ENCODE measurements at regions not wholly inside any gene's neighbourhood (a gene's known extent, or its start where the extent isn't known, plus 50 kb on each side); places are given as distances from the start of the nearest gene placed in this dataset.

DNA sequence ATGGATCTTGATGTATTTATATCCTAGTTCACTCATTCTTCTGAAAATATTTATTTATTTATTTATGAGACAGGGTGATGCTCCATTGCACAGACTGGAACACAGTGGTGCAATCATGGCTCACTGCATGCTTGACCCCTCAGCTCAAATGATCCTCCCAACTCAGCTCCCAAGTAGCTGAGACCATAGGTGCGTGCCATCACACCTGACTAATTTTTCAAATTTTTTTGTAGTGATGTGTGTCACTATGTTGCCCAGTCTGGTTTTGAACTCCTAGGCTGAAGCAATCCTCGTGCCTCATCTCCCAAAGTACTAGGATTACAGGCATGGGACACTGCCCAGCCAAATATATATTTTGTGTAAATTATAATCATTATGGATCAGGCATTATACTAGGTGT lies 595.6 kb upstream of the ATP2B1 start:
- H3K9me3 ChIP-seq: no peaks in the 10 kb centered on the region
- 72 to 88% (median 81%) methylated on average over 2 of the region's 2 CpGs for WGBS, 5 donors
- TF ChIP-seq CTCF (IDR thresholded peaks at IDR 0.05) (no peak), POLR2AphosphoS5 (IDR thresholded peaks at IDR 0.05) (no peak)
- H3K4me1 ChIP-seq: no peaks in the 10 kb centered on the region
- intact Hi-C loops (cut with DNase I; ENCODE audit: low total_unique reads): no loop called here
- no peaks in the 10 kb centered on the region for H3K36me3 ChIP-seq
- H3K4me3 ChIP-seq: no peak overlapping the region
- no peak overlapping the region for H3K27ac ChIP-seq
- no peaks in the 10 kb centered on the region for H3K27me3 ChIP-seq
- DNase-seq: no peak

DNA sequence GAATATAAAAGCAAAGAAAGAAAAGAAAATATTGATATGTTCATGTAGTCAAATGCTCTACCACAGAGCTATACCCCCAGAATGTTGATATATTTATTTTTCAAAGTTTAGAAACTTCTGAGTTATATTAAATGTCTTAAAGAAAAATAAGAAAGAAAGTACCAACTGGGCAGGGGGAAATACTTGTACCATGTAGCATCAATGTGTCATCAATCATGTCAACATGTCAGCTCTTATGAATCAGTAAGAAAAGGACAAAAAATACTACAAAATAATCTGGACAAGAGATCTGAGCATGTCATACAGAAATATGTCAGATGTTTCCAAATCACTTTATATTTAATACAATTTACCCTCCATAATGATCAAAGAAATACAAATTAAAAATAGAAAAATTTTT lies 595.1 kb upstream of the ATP2B1 start:
- H3K4me3 ChIP-seq: no peak overlapping the region
- H3K27me3 ChIP-seq: no peaks in the 10 kb centered on the region
- no peaks in the 10 kb centered on the region for H3K36me3 ChIP-seq
- H3K9me3 ChIP-seq: no peaks in the 10 kb centered on the region
- no peak for TF ChIP-seq EP300 (IDR thresholded peaks at IDR 0.05)
- TF ChIP-seq POLR2A (IDR thresholded peaks at IDR 0.05): no peak
- TF ChIP-seq POLR2AphosphoS5 (IDR thresholded peaks at IDR 0.05): no peak
- TF ChIP-seq CTCF (IDR thresholded peaks at IDR 0.05): no peak
- H3K27ac ChIP-seq: no peak overlapping the region
- no peak for DNase-seq
- no peaks in the 10 kb centered on the region for H3K4me1 ChIP-seq
- intact Hi-C loops (cut with DNase I; ENCODE audit: low total_unique reads): no loop called here

- TF ChIP-seq CTCF (IDR thresholded peaks at IDR 0.05) (no peak), POLR2A (IDR thresholded peaks at IDR 0.05) (no peak), EP300 (IDR thresholded peaks at IDR 0.05) (no peak), POLR2AphosphoS5 (IDR thresholded peaks at IDR 0.05) (no peak)
- intact Hi-C loops (cut with DNase I; ENCODE audit: low total_unique reads): no loop called here
- DNase-seq: no peak
- Histone ChIP-seq H3K4me3 (no peak overlapping the region), H3K4me1 (no peaks in the 10 kb centered on the region), H3K27me3 (no peaks in the 10 kb centered on the region), H3K27ac (no peak overlapping the region), H3K9me3 (no peaks in the 10 kb centered on the region), H3K36me3 (no peaks in the 10 kb centered on the region)
- WGBS, 5 donors: 57 to 73% (median 63%) methylated on average over 1 of the region's 1 CpG
These were observed 593.0 kb upstream of the ATP2B1 start for GRCh38 chr12:90301561-90302133.

- no peak overlapping the region for H3K27ac ChIP-seq
- no peaks in the 10 kb centered on the region for H3K4me1 ChIP-seq
- TF ChIP-seq CTCF (IDR thresholded peaks at IDR 0.05) (no peak), EP300 (IDR thresholded peaks at IDR 0.05) (no peak), POLR2A (IDR thresholded peaks at IDR 0.05) (no peak), POLR2AphosphoS5 (IDR thresholded peaks at IDR 0.05) (no peak)
- no peaks in the 10 kb centered on the region for H3K9me3 ChIP-seq
- 75 to 91% (median 81%) methylated on average over 4 of the region's 4 CpGs for WGBS, 5 donors
- H3K36me3 ChIP-seq: no peaks in the 10 kb centered on the region
- no peaks in the 10 kb centered on the region for H3K27me3 ChIP-seq
- no peak overlapping the region for H3K4me3 ChIP-seq
- intact Hi-C loops (cut with DNase I; ENCODE audit: low total_unique reads): no loop called here
- no peak for DNase-seq
These were observed 592.5 kb upstream of the ATP2B1 start for GRCh38 chr12:90301095-90301494.

Data from stomach (tissue), 8 donors.